ENCODE measurements at regions not wholly inside any gene's neighbourhood (a gene's known extent, or its start where the extent isn't known, plus 50 kb on each side); places are given as distances from the start of the nearest gene placed in this dataset.

DNA sequence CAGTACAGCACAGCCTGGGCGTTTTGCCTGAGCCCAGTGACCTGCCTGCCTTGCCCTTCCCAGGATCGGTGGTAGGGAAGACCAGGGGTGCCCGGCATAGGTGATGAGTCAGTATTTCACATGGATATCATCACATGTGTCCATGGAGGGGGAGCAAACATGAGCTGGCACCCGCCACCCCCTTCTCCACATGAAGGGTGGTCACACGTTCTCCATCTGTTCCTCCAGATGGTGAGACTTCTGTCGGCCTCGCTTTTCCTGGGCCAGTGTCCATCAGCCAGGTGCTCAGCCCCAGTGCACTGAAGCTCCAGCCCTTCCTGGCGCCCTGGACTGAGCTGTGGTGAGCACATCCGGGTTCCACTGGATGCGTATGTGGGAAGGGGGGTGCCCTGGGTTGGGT, 208.4 kb downstream of the UBE3A start:
- FAIRE-seq = no peak
- H3K36me3 ChIP-seq (ENCODE audit: insufficient read depth, low read length) = no peaks in the 10 kb centered on the region
- TF ChIP-seq, protein P1, sequence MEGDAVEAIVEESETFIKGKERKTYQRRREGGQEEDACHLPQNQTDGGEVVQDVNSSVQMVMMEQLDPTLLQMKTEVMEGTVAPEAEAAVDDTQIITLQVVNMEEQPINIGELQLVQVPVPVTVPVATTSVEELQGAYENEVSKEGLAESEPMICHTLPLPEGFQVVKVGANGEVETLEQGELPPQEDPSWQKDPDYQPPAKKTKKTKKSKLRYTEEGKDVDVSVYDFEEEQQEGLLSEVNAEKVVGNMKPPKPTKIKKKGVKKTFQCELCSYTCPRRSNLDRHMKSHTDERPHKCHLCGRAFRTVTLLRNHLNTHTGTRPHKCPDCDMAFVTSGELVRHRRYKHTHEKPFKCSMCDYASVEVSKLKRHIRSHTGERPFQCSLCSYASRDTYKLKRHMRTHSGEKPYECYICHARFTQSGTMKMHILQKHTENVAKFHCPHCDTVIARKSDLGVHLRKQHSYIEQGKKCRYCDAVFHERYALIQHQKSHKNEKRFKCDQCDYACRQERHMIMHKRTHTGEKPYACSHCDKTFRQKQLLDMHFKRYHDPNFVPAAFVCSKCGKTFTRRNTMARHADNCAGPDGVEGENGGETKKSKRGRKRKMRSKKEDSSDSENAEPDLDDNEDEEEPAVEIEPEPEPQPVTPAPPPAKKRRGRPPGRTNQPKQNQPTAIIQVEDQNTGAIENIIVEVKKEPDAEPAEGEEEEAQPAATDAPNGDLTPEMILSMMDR (IDR thresholded peaks at IDR 0.05; ENCODE audit: insufficient read depth, low read depth, low read length) = no peak
- TF ChIP-seq EZH2 (IDR thresholded peaks at IDR 0.05; ENCODE audit: insufficient read depth, low read length) = no peak
- H3K4me2 ChIP-seq (ENCODE audit: low read length) = no peak overlapping the region
- H4K20me1 ChIP-seq (ENCODE audit: insufficient read depth, low read length) = no peaks in the 10 kb centered on the region
- no peak overlapping the region for H3K4me3 ChIP-seq (ENCODE audit: insufficient read depth, low read depth, low read length)
- Mint-ChIP-seq H3K9me3 (ENCODE audit: unreplicated experiment) (peaks cover 15% of the 10 kb centered on the region), H3K27me3 (ENCODE audit: low read depth, unreplicated experiment) (no peaks in the 10 kb centered on the region), H3K4me1 (ENCODE audit: low read depth, unreplicated experiment) (no peaks in the 10 kb centered on the region), H3K27ac (ENCODE audit: unreplicated experiment) (no peak overlapping the region), H3K36me3 (ENCODE audit: low read depth, unreplicated experiment) (no peaks in the 10 kb centered on the region), H3K4me3 (ENCODE audit: unreplicated experiment) (no peak overlapping the region)
- no peaks in the 10 kb centered on the region for H3K4me1 ChIP-seq (ENCODE audit: insufficient read depth, low read length)
- H3K27me3 ChIP-seq (ENCODE audit: insufficient read depth, low read length) = no peaks in the 10 kb centered on the region
- no peaks in the 10 kb centered on the region for H3K79me2 ChIP-seq (ENCODE audit: insufficient read depth, low read length)
- H2AFZ ChIP-seq (ENCODE audit: low read depth, low read length) = no peak overlapping the region
- no peak overlapping the region for H3K9ac ChIP-seq (ENCODE audit: low read length)
- no peak overlapping the region for H3K27ac ChIP-seq (ENCODE audit: low read depth, low read length)
- H3K9me3 ChIP-seq (ENCODE audit: insufficient read depth, low read depth, low read length) = peaks cover 41% of the 10 kb centered on the region
- no peak for DNase-seq (ENCODE audit: low read depth)

DNA sequence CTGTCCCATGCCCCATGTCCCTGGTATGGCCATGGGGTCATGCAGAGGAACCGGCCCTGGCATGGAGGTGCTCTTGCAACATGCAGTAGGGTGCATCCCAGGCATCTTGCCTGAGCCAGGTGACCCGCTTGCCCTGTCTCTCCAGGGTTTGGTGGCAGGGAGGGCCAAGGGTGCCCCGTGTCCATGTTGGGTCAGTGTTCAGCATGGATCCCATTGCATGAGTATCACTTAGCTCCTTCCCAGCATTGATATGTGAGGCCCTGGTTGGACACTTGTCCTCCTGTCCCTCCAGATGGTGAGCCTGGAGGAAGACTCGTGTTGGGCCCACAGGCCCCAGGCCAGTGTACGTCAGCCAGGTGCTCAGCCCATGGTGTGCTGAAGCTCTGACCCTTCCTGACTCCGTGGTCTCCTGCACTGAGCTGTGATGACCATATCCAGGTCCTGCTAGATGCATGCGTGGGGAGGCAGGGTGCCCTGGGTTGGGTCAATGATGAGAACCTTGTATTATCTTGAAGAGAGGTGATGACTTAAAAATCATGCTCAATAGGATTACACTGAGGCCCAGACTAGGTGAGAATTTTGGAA, 205.0 kb downstream of the UBE3A start:
- Mint-ChIP-seq H3K27ac (ENCODE audit: unreplicated experiment) (no peak overlapping the region), H3K27me3 (ENCODE audit: low read depth, unreplicated experiment) (no peaks in the 10 kb centered on the region), H3K4me3 (ENCODE audit: unreplicated experiment) (no peak overlapping the region), H3K36me3 (ENCODE audit: low read depth, unreplicated experiment) (no peaks in the 10 kb centered on the region), H3K9me3 (ENCODE audit: unreplicated experiment) (peaks cover 29% of the 10 kb centered on the region), H3K4me1 (ENCODE audit: low read depth, unreplicated experiment) (no peaks in the 10 kb centered on the region)
- no peak overlapping the region for H3K27ac ChIP-seq (ENCODE audit: low read depth, low read length)
- no peaks in the 10 kb centered on the region for H4K20me1 ChIP-seq (ENCODE audit: insufficient read depth, low read length)
- no peaks in the 10 kb centered on the region for H3K4me1 ChIP-seq (ENCODE audit: insufficient read depth, low read length)
- no peak overlapping the region for H3K9ac ChIP-seq (ENCODE audit: low read length)
- TF ChIP-seq EZH2 (IDR thresholded peaks at IDR 0.05; ENCODE audit: insufficient read depth, low read length) = no peak
- TF ChIP-seq, protein P1 (IDR thresholded peaks at IDR 0.05; ENCODE audit: insufficient read depth, low read depth, low read length) = no peak
- no peak for FAIRE-seq
- no peaks in the 10 kb centered on the region for H3K36me3 ChIP-seq (ENCODE audit: insufficient read depth, low read length)
- H3K9me3 ChIP-seq (ENCODE audit: insufficient read depth, low read depth, low read length) = peaks cover 45% of the 10 kb centered on the region
- H3K4me2 ChIP-seq (ENCODE audit: low read length) = no peak overlapping the region
- no peaks in the 10 kb centered on the region for H3K27me3 ChIP-seq (ENCODE audit: insufficient read depth, low read length)
- DNase-seq (ENCODE audit: low read depth) = no peak
- H3K79me2 ChIP-seq (ENCODE audit: insufficient read depth, low read length) = no peaks in the 10 kb centered on the region
- H3K4me3 ChIP-seq (ENCODE audit: insufficient read depth, low read depth, low read length) = no peak overlapping the region
- no peak overlapping the region for H2AFZ ChIP-seq (ENCODE audit: low read depth, low read length)

DNA sequence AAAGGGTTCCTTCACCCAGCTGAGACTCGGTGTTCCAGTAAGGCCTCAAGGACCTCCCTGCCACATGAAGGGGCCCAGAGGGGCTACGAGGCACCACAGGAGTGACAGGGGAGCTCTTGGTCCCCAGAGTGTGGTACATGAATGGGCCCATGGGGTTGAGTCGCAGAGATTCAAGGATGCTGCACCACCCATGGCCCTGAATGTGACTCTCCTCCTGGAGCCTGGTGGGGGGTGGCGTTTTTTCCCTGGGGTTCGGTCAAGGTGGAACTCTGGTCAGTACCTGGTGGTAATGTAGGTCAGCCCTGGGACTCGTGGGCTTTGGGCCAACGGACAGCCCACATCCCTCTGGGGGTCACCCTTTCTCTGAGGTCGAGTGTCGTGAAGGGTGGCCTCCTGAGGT, 204.0 kb downstream of the UBE3A start:
- FAIRE-seq (no peak), DNase-seq (ENCODE audit: low read depth) (no peak)
- H3K4me3 Mint-ChIP-seq (ENCODE audit: unreplicated experiment) = no peak overlapping the region
- Histone ChIP-seq H3K9me3 (ENCODE audit: insufficient read depth, low read depth, low read length) (peaks cover 37% of the 10 kb centered on the region), H3K27ac (ENCODE audit: low read depth, low read length) (no peak overlapping the region), H3K4me3 (ENCODE audit: insufficient read depth, low read depth, low read length) (no peak overlapping the region), H3K9ac (ENCODE audit: low read length) (no peak overlapping the region), H3K27me3 (ENCODE audit: insufficient read depth, low read length) (no peaks in the 10 kb centered on the region), H4K20me1 (ENCODE audit: insufficient read depth, low read length) (no peaks in the 10 kb centered on the region), H3K36me3 (ENCODE audit: insufficient read depth, low read length) (no peaks in the 10 kb centered on the region), H3K79me2 (ENCODE audit: insufficient read depth, low read length) (no peaks in the 10 kb centered on the region), H3K4me1 (ENCODE audit: insufficient read depth, low read length) (no peaks in the 10 kb centered on the region), H2AFZ (ENCODE audit: low read depth, low read length) (no peak overlapping the region), H3K4me2 (ENCODE audit: low read length) (no peak overlapping the region)
- peaks cover 29% of the 10 kb centered on the region for H3K9me3 Mint-ChIP-seq (ENCODE audit: unreplicated experiment)
- no peak overlapping the region for H3K27ac Mint-ChIP-seq (ENCODE audit: unreplicated experiment)
- no peaks in the 10 kb centered on the region for H3K27me3 Mint-ChIP-seq (ENCODE audit: low read depth, unreplicated experiment)
- H3K4me1 Mint-ChIP-seq (ENCODE audit: low read depth, unreplicated experiment) = no peaks in the 10 kb centered on the region
- no peaks in the 10 kb centered on the region for H3K36me3 Mint-ChIP-seq (ENCODE audit: low read depth, unreplicated experiment)
- no peak for TF ChIP-seq EZH2 (IDR thresholded peaks at IDR 0.05; ENCODE audit: insufficient read depth, low read length)
- TF ChIP-seq, protein P1 (IDR thresholded peaks at IDR 0.05; ENCODE audit: insufficient read depth, low read depth, low read length) = no peak

Measured in astrocyte (in vitro differentiated cells and primary cell).